ENCODE measurements at regions not wholly inside any gene's neighbourhood (a gene's known extent, or its start where the extent isn't known, plus 50 kb on each side); places are given as distances from the start of the nearest gene placed in this dataset.

GRCh38 chr13:44758630-44759383 lies 182.7 kb upstream of the TSC22D1 start:
- H4K20me1 ChIP-seq (ENCODE audit: insufficient read depth), result no peaks in the 10 kb centered on the region
- H3K79me2 ChIP-seq (ENCODE audit: insufficient read depth, low read length), result no peaks in the 10 kb centered on the region
- H3K9me2 ChIP-seq (ENCODE audit: insufficient read depth), result no peaks in the 10 kb centered on the region
- 0 out of 2 replicates have a peak overlapping the region, but pooled peaks have one; percentile 13 for H3K9ac ChIP-seq (ENCODE audit: low read length)
- no peak overlapping the region for H3K4me3 ChIP-seq (replicated peaks in 1 of 2; ENCODE audit: low read depth in 1 of 2, low read length in 2 of 2)
- ATAC-seq, result peak; percentile 58
- H3K27me3 ChIP-seq (ENCODE audit: insufficient read depth, low read length), result no peaks in the 10 kb centered on the region
- peaks cover 6 to 33% of the 10 kb centered on the region in 2 experiments; a peak in 3 of 4 replicates for H3K4me1 ChIP-seq (ENCODE audit: control insufficient read depth in 1 of 2, insufficient read depth in 2 of 2, low read length in 2 of 2)
- RAD21 ChIA-PET (ENCODE audit: low non-redundant PET in 1 of 2, low total read pairs in 2 of 2, uncharacterized antibody in 2 of 2, unreplicated experiment in 2 of 2), result no interaction called here
- H3K4me2 ChIP-seq (ENCODE audit: low read length), result peak overlapping the region; percentile 35
- intact Hi-C loops (cut with micrococcal nuclease), result no loop called here
- no TSS peak for BruUV-seq (replicated peaks)
- no peaks in the 10 kb centered on the region for H3K36me3 ChIP-seq (ENCODE audit: control insufficient read depth in 1 of 2, insufficient read depth in 2 of 2, low read length in 2 of 2)
- DNase-seq (ENCODE audit: low read depth, low spot score), result no peak
- H3K9me3 ChIP-seq (ENCODE audit: control insufficient read depth in 1 of 2, insufficient read depth in 1 of 2, low read depth in 1 of 2, low read length in 2 of 2), result no peaks in the 10 kb centered on the region
- H3K27ac ChIP-seq (ENCODE audit: low read depth, low read length), result no peak overlapping the region
- CTCF ChIA-PET, result interaction anchor here (0.6 kb wide), 1 partner anchor 111 kb away, joined by 3 read pairs; no protein-coding TSS in a partner anchor
- TF ChIP-seq EZH2phosphoT487 (IDR thresholded peaks at IDR 0.05; ENCODE audit: borderline replicate concordance) (no peak), FOSL1 (IDR thresholded peaks at IDR 0.05; ENCODE audit: low read depth) (peak; percentile 34; the same call in 1 of the 2 replicates)
- POLR2A ChIA-PET, result no interaction called here
- peak overlapping the region; percentile 83 for H2AFZ ChIP-seq (ENCODE audit: low read depth, low read length, poor library complexity, severe bottlenecking)

DNA sequence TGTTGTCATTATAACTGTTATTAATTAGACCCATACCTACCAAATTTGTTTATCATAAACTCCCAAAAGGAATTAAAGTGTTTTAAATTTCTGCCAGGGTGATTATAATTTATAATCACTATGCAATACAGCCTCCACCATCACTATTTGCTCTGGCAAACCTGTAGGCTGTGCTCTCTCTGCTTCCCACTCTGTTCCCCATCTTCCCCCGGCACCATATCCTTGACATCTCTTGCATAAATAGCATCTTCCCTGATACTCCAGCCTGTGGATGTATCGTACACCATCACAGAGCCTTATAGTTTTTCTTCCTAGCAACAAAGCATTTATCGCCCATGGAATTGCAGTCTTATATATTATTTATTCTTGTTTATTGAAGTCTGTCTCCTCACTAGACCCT lies 181.5 kb upstream of the TSC22D1 start:
- H3K4me1 ChIP-seq (ENCODE audit: control insufficient read depth in 1 of 2, insufficient read depth in 2 of 2, low read length in 2 of 2), result peaks cover 6 to 38% of the 10 kb centered on the region in 2 experiments; a peak in 3 of 4 replicates
- H3K4me2 ChIP-seq (ENCODE audit: low read length), result no peak overlapping the region
- no peaks in the 10 kb centered on the region for H3K79me2 ChIP-seq (ENCODE audit: insufficient read depth, low read length)
- H2AFZ ChIP-seq (ENCODE audit: low read depth, low read length, poor library complexity, severe bottlenecking), result no peak overlapping the region
- BruUV-seq (replicated peaks), result no TSS peak
- ChIA-PET CTCF (no interaction called here), RAD21 (ENCODE audit: low non-redundant PET in 1 of 2, low total read pairs in 2 of 2, uncharacterized antibody in 2 of 2, unreplicated experiment in 2 of 2) (no interaction called here), POLR2A (no interaction called here)
- H3K9me2 ChIP-seq (ENCODE audit: insufficient read depth), result no peaks in the 10 kb centered on the region
- intact Hi-C loops (cut with micrococcal nuclease), result no loop called here
- DNase-seq (ENCODE audit: low read depth, low spot score) (no peak), ATAC-seq (no peak)
- no peak overlapping the region for H3K27ac ChIP-seq (ENCODE audit: low read depth, low read length)
- no peak overlapping the region for H3K9ac ChIP-seq (ENCODE audit: low read length)
- no peaks in the 10 kb centered on the region for H4K20me1 ChIP-seq (ENCODE audit: insufficient read depth)
- H3K9me3 ChIP-seq (ENCODE audit: control insufficient read depth in 1 of 2, insufficient read depth in 1 of 2, low read depth in 1 of 2, low read length in 2 of 2), result no peaks in the 10 kb centered on the region
- TF ChIP-seq ZNF274 (IDR thresholded peaks at IDR 0.05; ENCODE audit: low read depth, low read length), result no peak
- no peak for TF ChIP-seq ELF1 (IDR thresholded peaks at IDR 0.05; ENCODE audit: borderline replicate concordance, low read depth)
- no peak for TF ChIP-seq EZH2 (IDR thresholded peaks at IDR 0.05)
- no peak for TF ChIP-seq SRF (IDR thresholded peaks at IDR 0.05; ENCODE audit: low read depth)
- TF ChIP-seq JUND (IDR thresholded peaks at IDR 0.05), result no peak
- TF ChIP-seq CBX3 (IDR thresholded peaks at IDR 0.05; ENCODE audit: low read depth), result no peak
- TF ChIP-seq SIN3A (IDR thresholded peaks at IDR 0.05; ENCODE audit: low read depth), result no peak
- TF ChIP-seq FOSL1 (IDR thresholded peaks at IDR 0.05; ENCODE audit: low read depth), result no peak
- no peak for TF ChIP-seq REST (IDR thresholded peaks at IDR 0.05; ENCODE audit: low read depth)
- TF ChIP-seq EZH2phosphoT487 (IDR thresholded peaks at IDR 0.05; ENCODE audit: borderline replicate concordance), result no peak
- TF ChIP-seq POLR2AphosphoS5 (IDR thresholded peaks at IDR 0.05; ENCODE audit: low read depth, low read length), result no peak
- TF ChIP-seq, protein P1, sequence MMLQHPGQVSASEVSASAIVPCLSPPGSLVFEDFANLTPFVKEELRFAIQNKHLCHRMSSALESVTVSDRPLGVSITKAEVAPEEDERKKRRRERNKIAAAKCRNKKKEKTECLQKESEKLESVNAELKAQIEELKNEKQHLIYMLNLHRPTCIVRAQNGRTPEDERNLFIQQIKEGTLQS (IDR thresholded peaks at IDR 0.05), result no peak
- no peak for TF ChIP-seq YY1 (IDR thresholded peaks at IDR 0.05; ENCODE audit: extremely low read depth, insufficient replicate concordance, low read depth, low read length)
- TF ChIP-seq SP1 (IDR thresholded peaks at IDR 0.05; ENCODE audit: low read depth), result no peak
- TF ChIP-seq ZFX (IDR thresholded peaks at IDR 0.05), result no peak
- no peak for TF ChIP-seq EGR1 (IDR thresholded peaks at IDR 0.05; ENCODE audit: low read depth)
- TF ChIP-seq RAD21 (IDR thresholded peaks at IDR 0.05; ENCODE audit: low read depth), result no peak
- TF ChIP-seq TCF7L2 (IDR thresholded peaks at IDR 0.05; ENCODE audit: borderline replicate concordance, extremely low read depth, insufficient read depth, insufficient read length), result no peak
- no peak for TF ChIP-seq CEBPB (IDR thresholded peaks at IDR 0.05; ENCODE audit: low read depth)
- H3K36me3 ChIP-seq (ENCODE audit: control insufficient read depth in 1 of 2, insufficient read depth in 2 of 2, low read length in 2 of 2), result no peaks in the 10 kb centered on the region
- no peak overlapping the region for H3K4me3 ChIP-seq (replicated peaks in 1 of 2; ENCODE audit: low read depth in 1 of 2, low read length in 2 of 2)
- H3K27me3 ChIP-seq (ENCODE audit: insufficient read depth, low read length), result no peaks in the 10 kb centered on the region

All from HCT116 (cell line).